H1 (cell line): ENCODE measurements at regions not wholly inside any gene's neighbourhood (a gene's known extent, or its start where the extent isn't known, plus 50 kb on each side); places are given as distances from the start of the nearest gene placed in this dataset.

Source experiments
- CTCF ChIA-PET: fragments of 300-600 bp; sonication (Branson Sonifier 250); formaldehyde crosslinking; loops from one replicate; lab custom pipeline; 2021; ENCODE audit not compliant: partially characterized antibody; lab: Charles Lee
- POLR2A ChIA-PET: fragments of 300-600 bp; sonication (Branson Sonifier 250); formaldehyde crosslinking; loops from one replicate; lab custom pipeline; 2021; ENCODE audit warnings: inconsistent platforms; ENCODE audit not compliant: partially characterized antibody; lab: Charles Lee
- DNase-seq, 2 experiments: peaks; one replicate each; pipeline versions ENCODE4 v3.0.0 to v3.0.0-alpha.2; 2010 to 2022; ENCODE audit warnings: low spot score in 2 of 2, low read depth in 1 of 2, mixed read lengths in 1 of 2
- FAIRE-seq: peaks from 2 replicates; lab custom pipeline; 2011; peaks lifted over from hg19 to GRCh38; lab: Jason Lieb, UNC
- H2AFZ ChIP-seq: 2 replicates; pipeline ENCODE4 v1.8.1; 2012; ENCODE audit warnings: low read length, inconsistent platforms
- H2AK5ac ChIP-seq: 2 replicates; pipeline ENCODE4 v1.6.1; 2013; ENCODE audit warnings: low read depth, low read length
- H2BK120ac ChIP-seq: replicated peaks from 2 replicates; pipeline ENCODE3; 2013; ENCODE audit warnings: low read depth, low read length, inconsistent platforms
- H2BK12ac ChIP-seq: 2 replicates; pipeline ENCODE4 v1.6.1; 2013; ENCODE audit warnings: low read depth, low read length
- H2BK15ac ChIP-seq: 2 replicates; pipeline ENCODE4 v1.6.1; 2013; ENCODE audit warnings: low read length
- H2BK20ac ChIP-seq: 2 replicates; pipeline ENCODE4 v1.6.1; 2013; ENCODE audit warnings: low read length
- H2BK5ac ChIP-seq: 2 replicates; pipeline ENCODE4 v1.6.1; 2013; ENCODE audit warnings: low read depth, low read length
- H3K14ac ChIP-seq: 2 replicates; pipeline ENCODE4 v1.6.1; 2013; ENCODE audit warnings: inconsistent platforms; ENCODE audit not compliant: insufficient read length
- H3K18ac ChIP-seq: 2 replicates; pipeline ENCODE4 v1.6.1; 2013; ENCODE audit warnings: low read length; ENCODE audit errors: extremely low read depth
- H3K23ac ChIP-seq: 2 replicates; pipeline ENCODE4 v1.6.1; 2013; ENCODE audit warnings: inconsistent platforms; ENCODE audit not compliant: insufficient read length
- H3K23me2 ChIP-seq: 2 replicates; pipeline ENCODE4 v1.6.1; 2013; ENCODE audit warnings: low read depth, low read length
- H3K27ac ChIP-seq: 2 replicates; pipeline ENCODE4 v1.6.1; 2011; ENCODE audit warnings: low read depth, low read length, inconsistent platforms
- H3K27me3 ChIP-seq, 4 experiments: replicated peaks in 1 of 4; 1 replicate in 1 of 4; 2 replicates in 3 of 4; pipeline versions ENCODE4 v1.6.1 to v1.8.1; 2011 to 2013; ENCODE audit warnings: low read length in 3 of 4, mild to moderate bottlenecking in 3 of 4, inconsistent platforms in 2 of 4, mixed read lengths in 2 of 4, moderate library complexity in 1 of 4; ENCODE audit not compliant: control insufficient read depth in 3 of 4, insufficient read depth in 3 of 4; ENCODE audit errors: extremely low read depth in 1 of 4
- H3K36me3 ChIP-seq, 4 experiments: 2 replicates each; pipeline versions ENCODE4 v1.6.1 to v1.8.1; 2011 to 2013; ENCODE audit warnings: mild to moderate bottlenecking in 4 of 4, low read length in 3 of 4, moderate library complexity in 2 of 4, control low read depth in 1 of 4, inconsistent platforms in 1 of 4; ENCODE audit not compliant: insufficient read depth in 4 of 4, control insufficient read depth in 2 of 4
- H3K4ac ChIP-seq: replicated peaks from 2 replicates; pipeline ENCODE3; 2013; ENCODE audit warnings: low read length, low read depth, mixed read lengths, inconsistent platforms; ENCODE audit not compliant: insufficient read length
- H3K4me1 ChIP-seq, 4 experiments: replicated peaks in 1 of 4; 1 replicate in 1 of 4; 2 replicates in 3 of 4; pipeline versions ENCODE4 v1.6.1 to v1.8.1; 2011 to 2013; ENCODE audit warnings: low read length in 3 of 4, inconsistent platforms in 2 of 4, mixed read lengths in 1 of 4; ENCODE audit not compliant: insufficient read depth in 4 of 4, control insufficient read depth in 3 of 4
- H3K4me2 ChIP-seq, 2 experiments: 2 replicates each; pipeline versions ENCODE4 v1.6.1 to v1.8.1; 2011 to 2013; ENCODE audit warnings: low read depth in 2 of 2, low read length in 2 of 2, control low read depth in 1 of 2, inconsistent platforms in 1 of 2, mild to moderate bottlenecking in 1 of 2; ENCODE audit not compliant: insufficient read depth in 1 of 2
- H3K4me3 ChIP-seq, 4 experiments: fragments of 200-600, 300-600 bp in 1 of 4; sonication (generic), shearing (Covaris generic), sonication (Bioruptor Twin) in 1 of 4; 2 replicates each; pipeline versions ENCODE4 v1.5.1 to v1.8.1; 2011 to 2016; ENCODE audit warnings: low read length in 4 of 4, low read depth in 3 of 4, control low read depth in 2 of 4, inconsistent platforms in 2 of 4, mild to moderate bottlenecking in 2 of 4, mixed read lengths in 1 of 4, moderate library complexity in 1 of 4; ENCODE audit not compliant: insufficient read depth in 2 of 4; ENCODE audit errors: extremely low read depth in 1 of 4
- H3K56ac ChIP-seq: replicated peaks from 2 replicates; pipeline ENCODE3; 2013; ENCODE audit warnings: low read depth, mild to moderate bottlenecking, mixed read lengths, low read length, inconsistent platforms; ENCODE audit not compliant: insufficient read length
- H3K79me1 ChIP-seq: 2 replicates; pipeline ENCODE4 v1.6.1; 2013; ENCODE audit warnings: low read depth, low read length, control low read depth
- H3K79me2 ChIP-seq, 2 experiments: 2 replicates each; pipeline versions ENCODE4 v1.6.1 to v1.8.1; 2012 to 2013; ENCODE audit warnings: low read length in 2 of 2, mild to moderate bottlenecking in 2 of 2, inconsistent platforms in 1 of 2; ENCODE audit not compliant: insufficient read depth in 2 of 2, control insufficient read depth in 1 of 2
- H3K9ac ChIP-seq, 4 experiments: replicated peaks in 1 of 4; 1 replicate in 1 of 4; 2 replicates in 3 of 4; pipeline versions ENCODE4 v1.6.1 to v1.8.1; 2011 to 2013; ENCODE audit warnings: low read depth in 3 of 4, low read length in 3 of 4, control low read depth in 2 of 4, mild to moderate bottlenecking in 2 of 4, moderate library complexity in 2 of 4, inconsistent platforms in 1 of 4; ENCODE audit errors: extremely low read depth in 1 of 4
- H3K9me3 ChIP-seq, 2 experiments: 2 replicates each; pipeline versions ENCODE4 v1.6.1 to v1.8.1; 2012 to 2013; ENCODE audit warnings: mild to moderate bottlenecking in 2 of 2, moderate library complexity in 2 of 2, control low read depth in 1 of 2, inconsistent platforms in 1 of 2, low read depth in 1 of 2, low read length in 1 of 2, mixed read lengths in 1 of 2; ENCODE audit not compliant: insufficient read depth in 2 of 2
- H4K20me1 ChIP-seq, 2 experiments: replicated peaks in 1 of 2; 2 replicates each; pipeline versions ENCODE3 to v1.8.1; 2011 to 2013; ENCODE audit warnings: inconsistent platforms in 2 of 2, low read length in 2 of 2, mild to moderate bottlenecking in 1 of 2; ENCODE audit not compliant: insufficient read depth in 2 of 2, control insufficient read depth in 1 of 2
- H4K5ac ChIP-seq: 2 replicates; pipeline ENCODE4 v1.6.1; 2013; ENCODE audit warnings: low read length, low read depth, mixed read lengths, inconsistent platforms; ENCODE audit not compliant: insufficient read length
- H4K8ac ChIP-seq: 2 replicates; pipeline ENCODE4 v1.8.0; 2013; ENCODE audit warnings: mild to moderate bottlenecking, moderate library complexity, low read length, inconsistent platforms; ENCODE audit not compliant: insufficient read depth; ENCODE audit errors: extremely low read depth
- H4K91ac ChIP-seq: replicated peaks from 2 replicates; pipeline ENCODE3; 2013; ENCODE audit warnings: low read length, mixed read lengths, inconsistent platforms; ENCODE audit not compliant: insufficient read length
- ATF2 ChIP-seq: IDR thresholded peaks from 2 replicates; pipeline ENCODE4 v1.6.1; 2012; ENCODE audit warnings: low read length, inconsistent platforms
- CBX8 ChIP-seq: fragments of 300-800, 300-1000 bp; sonication (generic); IDR thresholded peaks from 2 replicates; pipeline ENCODE4 v1.7.1; 2016; ENCODE audit warnings: low read depth, low read length, borderline replicate concordance
- CHD2 ChIP-seq: IDR thresholded peaks from 2 replicates; pipeline ENCODE4 v1.6.1; 2012; ENCODE audit warnings: low read length, improper control_type of control experiment
- JUN ChIP-seq: IDR thresholded peaks from 2 replicates; pipeline ENCODE4 v1.6.1; 2011; ENCODE audit warnings: low read depth, mild to moderate bottlenecking, improper control_type of control experiment, low read length
- NANOG ChIP-seq: IDR thresholded peaks from 2 replicates; pipeline ENCODE4 v1.6.1; 2011; ENCODE audit warnings: low read length, low read depth, mild to moderate bottlenecking, inconsistent platforms; ENCODE audit not compliant: insufficient read depth, poor library complexity, severe bottlenecking
- POLR2AphosphoS5 ChIP-seq: IDR thresholded peaks from 2 replicates; pipeline ENCODE4 v1.6.1; 2011; ENCODE audit warnings: low read depth, low read length
- POU5F1 ChIP-seq: IDR thresholded peaks from 2 replicates; pipeline ENCODE4 v1.6.1; 2011; ENCODE audit warnings: low read depth, mild to moderate bottlenecking, low read length, moderate library complexity
- RAD21 ChIP-seq, 2 experiments: IDR thresholded peaks in 1 of 2; conservative IDR thresholded peaks in 1 of 2; 2 replicates each; pipeline ENCODE4 v1.6.1; 2011; ENCODE audit warnings: low read depth in 2 of 2, low read length in 2 of 2, improper control_type of control experiment in 1 of 2, inconsistent platforms in 1 of 2, mild to moderate bottlenecking in 1 of 2, moderate library complexity in 1 of 2
- RBBP5 ChIP-seq: IDR thresholded peaks from 2 replicates; pipeline ENCODE4 v1.7.1; 2012; ENCODE audit warnings: low read depth, mild to moderate bottlenecking, inconsistent platforms, low read length, moderate library complexity, borderline replicate concordance
- RNF2 ChIP-seq: fragments of 200-900, 300-1000 bp; sonication (generic); IDR thresholded peaks from 2 replicates; pipeline ENCODE4 v1.7.1; 2016; ENCODE audit warnings: borderline replicate concordance, low read depth, mild to moderate bottlenecking, antibody characterized with exemption, low read length; ENCODE audit not compliant: poor library complexity, severe bottlenecking; ENCODE audit errors: missing control alignments
- SP2 ChIP-seq: IDR thresholded peaks from 2 replicates; pipeline ENCODE4 v1.6.1; 2012; ENCODE audit warnings: mild to moderate bottlenecking, low read length, inconsistent platforms
- TAF1 ChIP-seq: IDR thresholded peaks from 2 replicates; pipeline ENCODE4 v1.6.1; 2011; ENCODE audit warnings: mild to moderate bottlenecking, low read depth, low read length
- TAF7 ChIP-seq: optimal IDR thresholded peaks from 2 replicates; pipeline ENCODE3; 2011; ENCODE audit warnings: low read depth, mild to moderate bottlenecking, inconsistent platforms, low read length, moderate library complexity, borderline replicate concordance
- WGBS, 2 experiments: shearing (Covaris generic) in 1 of 2; methylation state at CpG; one replicate each; pipeline versions ENCODE4 v1.1.6 to v1.1.7; 2013 to 2015; ENCODE audit warnings: low lambda C conversion rate in 2 of 2, mixed read lengths in 2 of 2, inconsistent platforms in 1 of 2, low coverage in 1 of 2, missing lambda C conversion rate in 1 of 2; ENCODE audit not compliant: insufficient replicate concordance in 2 of 2, insufficient coverage in 1 of 2, insufficient read length in 1 of 2; ENCODE audit errors: extremely low coverage in 1 of 2, missing lambda C conversion rate in 1 of 2; 5-methylcytosine and 5-hydroxymethylcytosine counted together

- Histone ChIP-seq H2AFZ (no peak overlapping the region), H3K27ac (no peak overlapping the region), H2BK5ac (no peak overlapping the region), H3K4me2 (no peak overlapping the region), H2BK120ac (no peak overlapping the region), H3K56ac (no peak overlapping the region), H3K9me3 (no peaks in the 10 kb centered on the region), H3K9ac (no peak overlapping the region), H3K14ac (no peak overlapping the region), H3K79me2 (no peaks in the 10 kb centered on the region), H3K4me3 (no peak overlapping the region), H2AK5ac (no peak overlapping the region), H2BK15ac (no peak overlapping the region), H2BK12ac (no peak overlapping the region), H3K4me1 (no peaks in the 10 kb centered on the region), H4K5ac (no peak overlapping the region), H3K27me3 (no peaks in the 10 kb centered on the region), H3K79me1 (no peaks in the 10 kb centered on the region), H3K23me2 (no peaks in the 10 kb centered on the region), H3K36me3 (no peaks in the 10 kb centered on the region), H4K8ac (no peak overlapping the region), H3K18ac (no peak overlapping the region), H3K4ac (no peak overlapping the region), H2BK20ac (no peak overlapping the region), H4K20me1 (no peaks in the 10 kb centered on the region), H3K23ac (no peak overlapping the region), H4K91ac (no peak overlapping the region)
- no peak for DNase-seq
- POLR2A ChIA-PET: no interaction called here
- WGBS, 2 experiments: 82% methylated on average over 1 of the region's 1 CpG; no CpG with 5 or more reads in 1 of the 2 experiments
- no peak for FAIRE-seq
- CTCF ChIA-PET: no interaction called here
- TF ChIP-seq CHD2 (no peak), RNF2 (no peak), NANOG (no peak), TAF1 (no peak), ATF2 (no peak), POU5F1 (no peak), CBX8 (no peak), JUN (no peak), RBBP5 (no peak), POLR2AphosphoS5 (no peak), TAF7 (no peak), RAD21 (IDR thresholded peaks at IDR 0.05 in 1 of 2, conservative IDR thresholded peaks at IDR 0.05 in 1 of 2; ENCODE audit: low read depth in 2 of 2, low read length in 2 of 2) (no peak), SP2 (no peak)
Observed at GRCh38 chr7:13518738-13519137, 470.7 kb downstream of the ETV1 start.
